HuH-7 (cell line): ENCODE measurements at regions not wholly inside any gene's neighbourhood (a gene's known extent, or its start where the extent isn't known, plus 50 kb on each side); places are given as distances from the start of the nearest gene placed in this dataset.

Experiments used
- DNase-seq: peaks from one replicate; pipeline ENCODE4 v3.0.0; 2011; ENCODE audit warnings: low spot score

DNA sequence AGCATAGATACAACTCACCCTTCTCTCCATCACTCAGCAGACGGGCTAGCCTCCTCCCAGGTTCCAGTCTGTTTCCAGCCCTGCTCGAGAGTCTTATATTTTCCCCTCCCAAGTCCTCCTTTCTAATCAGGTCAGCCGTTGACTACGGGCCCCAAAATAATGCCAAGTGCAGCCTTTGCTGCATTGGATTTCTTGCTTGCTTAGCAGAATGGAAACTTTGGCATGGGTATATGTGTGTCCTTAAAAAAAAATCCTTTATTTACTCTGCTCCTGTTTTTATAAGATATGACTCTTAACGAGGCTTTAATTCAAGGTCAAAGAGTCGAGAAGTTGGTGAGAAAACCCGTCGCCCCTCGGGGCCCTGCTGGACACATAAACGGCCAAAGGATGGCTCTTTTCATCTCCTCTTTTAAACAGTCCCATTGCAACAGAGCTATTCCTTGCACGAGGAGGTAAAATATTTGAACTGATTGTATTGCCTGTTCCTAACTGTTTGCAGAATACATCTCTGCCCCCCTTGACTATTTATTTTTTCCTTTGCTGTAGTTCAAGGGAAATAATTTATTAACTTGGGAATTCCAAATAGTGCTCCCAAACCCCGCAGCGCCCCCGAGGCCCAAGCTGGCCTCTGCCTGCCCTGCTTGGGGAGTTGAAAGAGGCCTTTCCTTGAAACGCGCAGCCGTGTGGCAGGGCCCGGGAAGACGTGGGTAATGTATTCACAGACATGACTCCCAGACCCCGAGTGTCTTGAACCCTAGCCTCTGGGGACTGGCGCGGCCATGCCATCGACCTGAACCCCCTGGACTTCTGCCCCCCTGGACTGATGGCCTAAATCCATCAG is 156.5 kb upstream of the MYL2 start:
- DNase-seq = no peak

DNA sequence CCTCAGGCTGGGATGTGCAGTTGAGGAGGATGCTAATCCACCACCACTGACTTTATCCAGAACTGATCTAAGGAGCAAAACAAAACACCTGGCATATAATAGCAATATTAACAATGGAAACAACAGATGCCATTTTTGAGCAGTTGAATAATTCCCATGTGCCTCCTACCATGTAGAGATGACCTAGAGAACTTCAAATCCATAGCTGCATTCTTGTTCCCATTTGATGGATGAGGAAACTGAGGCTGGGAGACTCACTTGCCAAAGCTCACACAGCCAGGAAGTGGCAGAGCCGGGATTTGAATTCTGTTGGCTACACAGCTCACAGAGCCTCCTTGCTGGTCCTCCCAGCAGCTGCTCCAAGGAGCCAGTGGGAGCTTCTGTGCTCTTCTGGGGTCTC is 155.8 kb upstream of the MYL2 start:
- DNase-seq = no peak

DNA sequence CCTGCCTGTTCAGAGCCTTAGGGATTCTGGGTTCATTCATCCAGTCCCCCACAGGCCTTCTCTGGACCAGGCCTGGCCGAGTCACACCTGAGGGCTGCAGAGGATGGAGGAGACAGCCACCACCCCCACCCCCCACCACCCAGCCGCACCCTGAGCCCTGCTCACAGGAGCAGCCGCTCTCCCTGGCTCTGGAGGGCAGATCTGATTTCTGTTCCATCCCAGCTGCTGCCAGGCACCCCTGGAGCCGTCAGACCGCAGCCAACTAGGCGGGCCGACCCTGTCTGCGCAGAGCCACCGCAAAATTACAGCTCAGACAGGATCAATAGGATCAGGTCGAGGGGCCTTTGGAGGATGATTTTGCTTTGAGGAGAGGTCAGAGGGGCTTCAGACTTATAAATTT is 154.6 kb upstream of the MYL2 start:
- no peak for DNase-seq

DNA sequence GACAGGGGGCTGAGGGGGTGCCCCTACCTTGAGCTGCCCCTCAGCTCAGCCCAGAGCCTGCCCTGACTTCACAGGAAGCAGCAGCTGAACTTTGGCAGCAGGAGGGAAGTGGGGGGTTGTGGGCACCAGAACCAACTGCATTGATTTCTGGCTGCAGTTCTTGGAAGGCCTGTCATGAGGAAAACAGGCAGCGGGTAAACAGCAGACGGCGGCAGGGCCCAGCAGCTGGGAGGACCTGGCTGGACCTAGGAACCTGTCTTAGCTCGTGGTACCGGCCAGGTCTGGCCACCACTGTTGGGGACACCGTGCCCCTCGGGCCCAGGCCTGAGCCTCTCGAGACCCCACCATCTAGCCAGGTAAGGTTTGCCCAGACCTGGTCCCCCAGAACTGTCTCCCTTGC is 154.2 kb upstream of the MYL2 start:
- DNase-seq = no peak

DNA sequence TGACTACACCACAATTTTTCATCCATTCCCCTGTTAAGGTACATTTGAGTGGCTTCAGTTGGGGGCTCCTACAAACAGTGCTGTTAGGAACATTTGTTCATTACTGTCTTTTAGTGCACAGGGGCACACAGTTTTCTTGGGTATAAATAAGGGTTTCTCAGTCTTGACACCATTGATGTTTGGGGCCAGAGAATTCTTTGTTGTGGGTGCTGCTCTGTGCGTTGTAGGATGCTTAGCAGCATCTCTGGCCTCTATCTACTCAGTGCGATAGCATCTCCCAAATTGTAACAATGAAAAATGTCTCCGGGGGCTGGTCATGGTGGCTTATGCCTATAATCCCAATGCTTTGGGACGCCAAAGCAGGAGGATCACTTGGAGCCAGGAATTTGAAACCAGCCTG is 153.0 kb upstream of the MYL2 start:
- DNase-seq = no peak

DNA sequence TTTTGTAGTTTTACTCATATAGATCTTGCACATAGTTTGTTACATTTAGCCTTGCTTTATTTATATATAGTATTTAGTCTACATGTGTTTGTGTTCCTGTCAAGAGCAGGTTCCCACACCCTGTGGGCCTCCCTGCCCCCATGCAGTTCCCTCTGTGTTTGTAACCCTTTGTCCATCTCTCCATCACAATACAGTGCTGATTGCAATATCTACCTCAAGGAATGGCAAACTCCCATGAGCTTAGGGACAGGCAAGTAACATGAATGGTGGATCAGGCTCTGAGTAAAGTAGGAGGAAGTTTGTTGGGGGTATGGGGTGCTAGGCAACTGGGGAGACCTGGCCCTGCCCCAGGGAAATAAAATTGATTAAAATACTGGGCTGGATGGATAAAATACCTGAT is 151.9 kb upstream of the MYL2 start:
- no peak for DNase-seq

DNA sequence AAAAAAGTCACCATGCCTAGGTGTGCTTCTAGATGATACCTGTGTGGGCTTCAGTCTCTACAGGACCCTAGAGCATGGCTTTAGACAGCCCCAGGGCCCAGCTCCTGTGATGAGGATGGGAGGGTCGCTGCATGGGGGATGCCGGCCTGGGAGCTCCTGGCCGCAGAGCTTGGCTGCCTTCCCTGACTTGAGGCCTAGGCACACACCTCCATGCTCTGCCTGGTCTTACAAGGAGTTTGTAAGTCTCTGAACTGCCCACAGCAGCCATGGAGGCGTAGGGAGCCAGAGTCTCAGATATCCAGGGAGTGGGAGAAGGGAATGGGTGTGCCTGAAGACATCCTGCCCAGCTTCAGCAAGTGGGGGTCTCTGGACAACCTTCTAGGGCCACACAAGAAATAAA is 149.5 kb upstream of the MYL2 start:
- no peak for DNase-seq

DNA sequence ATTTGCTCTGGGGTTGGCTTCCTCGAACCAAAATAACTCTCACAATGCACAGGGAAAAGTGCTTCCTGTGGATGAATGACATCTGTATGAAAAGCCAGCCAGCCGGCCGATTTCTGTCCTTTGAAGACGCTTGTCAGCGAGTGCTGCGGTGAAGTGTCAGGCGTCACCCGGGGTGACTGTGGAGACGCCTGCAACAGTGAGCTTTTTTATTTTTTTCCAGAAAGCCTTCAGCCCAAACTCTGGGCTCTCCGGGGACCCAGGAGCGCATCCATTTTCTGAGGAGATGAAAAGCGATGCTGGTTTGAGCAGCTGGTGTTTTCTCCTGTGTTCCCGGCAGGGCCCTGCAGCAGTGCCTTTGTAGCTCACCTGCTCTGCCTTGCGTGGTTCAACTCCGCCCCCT is 147.9 kb upstream of the MYL2 start:
- DNase-seq = no peak

DNA sequence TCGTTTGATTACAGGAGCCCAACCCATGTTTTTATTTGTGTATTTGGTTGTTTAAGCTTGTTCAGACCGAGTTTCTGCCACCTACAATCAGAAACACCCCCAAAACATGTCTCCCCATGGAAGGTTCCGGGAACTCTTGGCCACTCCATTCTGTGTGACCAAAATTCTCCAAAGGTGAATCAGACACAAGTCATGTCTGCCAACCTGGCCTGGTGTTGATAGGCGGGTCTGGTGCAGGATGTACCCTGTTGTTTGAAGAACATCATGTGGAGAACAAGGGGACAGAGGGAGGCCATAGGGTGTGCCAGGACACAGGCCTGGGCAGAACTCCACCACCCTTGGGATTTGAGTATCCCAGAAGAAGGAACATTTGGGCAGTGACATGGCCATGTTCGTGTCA is 147.1 kb upstream of the MYL2 start:
- no peak for DNase-seq

DNA sequence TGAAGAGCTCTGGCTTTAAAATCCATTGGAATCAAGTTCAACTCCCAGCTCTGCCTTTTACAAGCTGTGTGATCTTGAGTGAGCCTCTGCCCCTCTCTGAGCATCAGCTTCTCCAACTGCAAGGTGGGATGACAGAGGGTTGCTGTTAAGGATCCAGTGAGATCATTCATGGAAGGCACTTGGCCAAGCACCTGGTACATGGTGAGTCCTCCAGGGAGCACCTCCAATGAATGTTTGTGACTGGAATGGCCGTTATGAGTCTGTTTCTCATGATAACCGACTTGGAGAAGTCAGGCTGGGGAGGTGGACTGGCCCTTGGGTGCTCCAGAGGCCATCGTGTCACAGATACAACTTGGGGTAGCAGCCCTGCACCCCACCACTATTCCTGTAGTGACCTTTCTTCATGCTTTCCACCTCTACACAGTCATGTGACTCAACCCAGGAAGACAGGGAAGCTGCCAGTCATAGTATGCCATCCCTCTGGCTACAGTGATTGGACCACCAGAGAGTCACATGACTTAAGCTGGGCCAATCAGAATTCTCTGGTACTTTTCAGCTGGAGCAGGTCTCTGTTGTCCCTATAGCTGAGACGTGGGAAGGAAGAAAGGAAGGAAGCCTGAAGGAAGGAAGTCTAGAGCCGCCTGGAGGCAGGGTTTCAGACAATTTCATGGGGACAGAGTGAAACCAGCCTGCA is 146.5 kb upstream of the MYL2 start:
- DNase-seq = no peak

DNA sequence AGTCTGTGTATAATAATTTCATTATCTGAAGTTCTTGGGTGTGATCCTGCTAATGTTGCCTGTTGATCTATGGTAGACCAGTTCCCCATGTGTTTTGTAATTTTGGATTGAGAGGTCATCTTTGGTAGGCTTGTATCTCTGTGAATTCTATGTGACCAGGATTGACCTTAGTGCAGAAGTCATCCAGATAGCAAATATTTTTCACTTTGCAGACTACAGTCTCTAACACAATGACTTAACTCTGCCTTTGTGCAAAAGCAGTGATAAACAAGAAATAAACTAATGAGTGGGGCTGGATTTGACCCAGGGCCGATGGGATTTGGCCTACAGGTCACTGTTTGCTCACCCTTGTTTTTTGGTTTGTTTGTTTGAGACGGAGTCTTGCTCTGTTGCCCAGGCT is 144.6 kb upstream of the MYL2 start:
- no peak for DNase-seq

DNA sequence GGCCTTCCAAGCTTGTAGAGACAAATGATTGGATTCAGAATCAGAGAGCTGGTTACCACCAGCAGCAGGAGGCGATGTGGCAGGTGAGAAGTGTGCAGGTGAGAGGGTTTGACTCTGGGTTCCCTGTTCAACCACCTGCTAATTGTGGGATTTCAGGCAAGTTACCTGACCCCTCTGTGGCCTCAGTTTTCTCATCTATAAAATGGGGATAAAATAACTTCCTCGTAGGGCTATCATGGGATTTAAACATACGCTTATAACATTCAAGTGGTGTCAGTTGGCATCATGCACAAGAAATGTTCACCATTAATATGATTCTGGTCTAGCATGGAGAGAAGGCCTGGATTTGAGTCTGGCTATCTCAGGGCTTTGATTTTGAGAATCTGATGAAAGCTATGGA is 143.8 kb upstream of the MYL2 start:
- DNase-seq = no peak

DNA sequence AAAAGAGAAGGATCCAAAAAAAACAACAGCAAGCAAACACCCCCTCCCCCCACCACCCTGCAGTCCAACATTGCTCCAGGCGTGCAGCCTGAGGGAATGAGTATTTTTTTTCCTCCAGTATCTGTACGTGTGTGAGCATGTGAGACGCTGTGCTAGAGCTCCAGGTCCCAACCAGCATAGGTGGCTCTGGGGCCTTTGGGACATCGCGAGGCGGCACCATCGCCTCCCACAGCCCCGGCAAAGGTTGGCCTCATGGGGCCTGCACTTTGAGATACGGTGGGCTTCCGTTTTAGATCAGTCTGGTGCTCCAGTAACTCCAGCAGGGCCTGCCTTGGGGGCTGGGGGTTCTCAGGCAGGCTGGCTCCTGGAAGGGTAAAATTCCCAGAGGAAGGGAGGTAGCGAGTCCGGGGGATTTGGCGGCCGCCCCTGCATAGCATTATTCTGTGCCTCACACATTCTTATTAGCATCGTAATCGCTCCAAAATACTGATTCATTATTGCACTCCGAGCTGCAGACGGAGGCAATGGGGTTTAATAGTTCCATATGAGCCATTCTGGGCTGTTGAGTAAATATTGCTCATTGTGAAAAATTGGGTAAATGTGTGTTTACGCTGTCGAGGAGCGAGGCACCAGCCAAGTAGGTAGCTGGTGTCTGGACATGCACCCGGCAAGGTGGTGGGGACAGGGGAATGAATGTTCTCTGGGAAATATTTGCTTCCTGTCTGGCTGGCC is 143.1 kb upstream of the MYL2 start:
- no peak for DNase-seq

DNA sequence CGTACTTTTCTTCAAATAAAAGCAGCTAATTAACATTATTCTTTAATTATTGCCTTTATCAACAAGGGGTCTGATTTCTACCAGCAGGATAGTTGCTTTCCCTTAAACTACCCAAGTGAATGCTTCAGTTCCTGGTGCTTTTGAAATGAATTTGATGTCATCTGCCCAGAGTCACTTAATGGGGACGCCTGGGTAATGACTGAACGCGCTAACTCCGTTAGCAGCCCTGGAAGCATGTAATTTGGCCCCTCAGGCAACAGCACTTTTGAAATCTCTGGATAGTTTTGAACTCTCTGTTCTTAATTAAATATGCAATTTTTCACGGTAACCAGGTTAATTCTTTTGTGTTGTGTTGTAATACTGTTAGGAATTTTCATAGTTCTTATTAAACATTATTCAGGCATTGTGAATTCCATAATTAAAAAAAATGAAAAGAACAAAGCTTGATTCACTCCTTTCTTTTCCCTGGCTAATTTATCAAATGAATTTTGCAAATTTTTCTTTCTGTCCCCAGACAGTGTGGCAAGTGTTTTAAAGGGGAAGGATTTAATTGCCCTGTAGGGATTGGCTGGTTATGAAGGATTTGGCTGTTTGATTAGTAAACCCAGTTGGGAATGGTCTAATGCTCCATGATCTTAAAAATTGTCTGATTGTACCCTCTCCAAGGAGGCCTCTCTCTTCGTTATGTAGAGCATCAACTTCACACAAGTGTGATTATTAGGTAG is 137.5 kb upstream of the MYL2 start:
- no peak for DNase-seq

DNA sequence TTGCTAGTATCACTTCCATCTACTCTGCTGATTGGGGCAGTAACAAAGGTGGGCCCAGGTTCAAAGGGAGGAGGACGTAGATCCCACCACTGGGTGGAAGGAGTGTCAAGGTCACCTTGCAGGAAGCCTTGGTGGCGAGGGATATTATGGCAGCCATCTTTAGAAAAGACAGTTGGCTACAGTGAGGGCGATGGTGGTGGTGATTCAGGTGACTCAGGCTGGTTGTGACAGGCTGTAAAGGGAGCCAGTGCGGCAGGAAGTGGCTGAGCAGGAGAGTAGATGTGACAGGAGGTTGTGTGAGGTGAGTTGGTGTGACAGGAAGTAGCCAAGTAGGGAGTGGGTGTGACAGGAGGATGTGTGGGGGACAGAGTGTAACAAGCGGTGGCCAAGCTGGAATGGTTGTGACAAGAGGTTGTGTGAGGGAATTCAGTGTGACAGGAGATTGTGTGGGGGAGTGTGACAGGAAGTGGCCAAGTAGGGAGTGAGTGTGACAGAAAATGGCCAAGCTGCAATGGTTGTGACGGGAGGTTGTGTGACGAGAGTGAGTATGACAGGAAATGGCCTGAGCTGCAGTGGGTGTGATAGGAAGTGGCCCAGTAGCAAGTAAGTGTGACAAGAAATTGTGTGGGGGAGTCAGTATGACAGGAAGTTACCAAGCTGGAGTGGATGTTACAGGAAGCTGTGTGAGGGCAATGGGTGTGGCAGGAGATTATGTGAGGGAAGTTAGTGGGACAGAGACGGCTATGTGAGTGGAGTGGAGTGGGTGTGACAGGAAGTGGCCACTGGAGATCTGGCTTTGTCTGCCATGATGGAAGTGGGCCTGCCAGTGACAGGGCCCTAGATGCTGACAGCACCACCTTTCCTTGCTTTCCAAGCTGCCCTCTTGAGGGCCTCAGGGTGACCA is 136.5 kb upstream of the MYL2 start:
- no peak for DNase-seq

DNA sequence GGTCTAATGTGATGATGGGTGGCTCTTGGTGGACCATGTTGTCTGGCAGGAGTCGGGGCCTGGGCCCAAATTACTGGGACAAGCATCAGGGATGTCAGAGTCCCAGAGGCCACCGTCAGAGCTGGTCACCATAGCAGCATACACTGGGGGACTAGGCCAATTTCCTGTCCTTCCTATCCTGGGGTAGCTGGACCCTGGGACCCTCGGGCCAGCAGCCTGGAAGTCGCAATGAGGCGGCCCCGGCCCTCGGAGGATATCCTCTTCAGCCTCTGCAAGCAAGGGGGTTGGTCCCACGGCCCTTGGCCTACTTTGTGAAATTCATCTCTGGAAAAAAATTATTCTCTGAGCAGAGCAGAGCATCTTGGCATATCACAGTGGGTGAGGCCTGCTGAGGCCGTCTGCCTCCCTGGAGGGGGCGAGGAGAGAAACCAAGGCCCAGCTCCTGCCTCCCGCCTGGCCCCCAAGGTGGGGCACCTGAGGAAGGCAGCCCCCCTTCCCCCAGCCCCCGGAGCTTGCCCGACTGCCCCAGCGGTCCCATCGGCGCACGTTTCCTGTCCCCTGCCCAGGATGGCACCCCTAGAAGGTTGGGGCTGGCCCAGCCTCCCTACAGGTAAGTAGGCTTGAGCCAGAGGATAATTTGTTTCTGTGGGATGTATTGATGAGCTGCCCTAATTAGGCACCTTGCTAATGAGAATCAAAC is 135.0 kb upstream of the MYL2 start:
- no peak for DNase-seq

DNA sequence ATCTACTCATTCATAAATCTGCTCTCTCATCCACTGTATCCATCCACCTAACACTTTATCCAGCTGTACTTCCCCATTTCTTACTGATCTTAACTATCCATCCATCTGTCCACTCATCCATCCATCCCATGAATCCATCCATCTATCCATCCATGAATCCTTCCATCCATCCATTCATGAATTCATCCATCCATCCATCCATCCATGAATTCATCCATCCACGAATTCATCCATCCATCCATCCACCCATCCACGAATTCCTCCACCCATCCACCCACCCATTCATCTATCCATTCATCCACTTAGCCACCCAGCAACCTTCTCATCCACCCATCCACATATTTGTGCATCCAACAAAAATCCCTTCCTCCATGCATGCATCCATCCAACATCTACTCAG is 128.6 kb upstream of the MYL2 start:
- no peak for DNase-seq

DNA sequence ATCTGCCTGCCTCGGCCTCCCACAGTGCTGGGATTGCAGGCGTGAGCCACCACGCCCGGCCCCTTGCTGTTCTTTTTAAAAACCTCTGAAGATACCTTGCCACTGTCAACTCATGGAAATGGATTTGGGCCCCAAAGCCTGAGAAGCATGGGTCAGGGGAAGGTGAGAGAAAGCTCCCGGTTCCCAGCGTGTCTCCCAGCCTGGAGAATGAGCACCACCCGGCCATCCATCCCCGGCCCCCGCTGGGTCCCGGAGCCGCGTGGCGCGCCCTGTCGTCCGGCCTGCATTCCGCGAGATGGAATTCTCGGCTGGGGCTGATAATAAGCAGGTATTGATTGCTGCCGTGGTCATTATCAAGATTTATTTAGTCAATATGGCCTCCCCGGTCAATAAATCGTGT is 126.5 kb upstream of the MYL2 start:
- no peak for DNase-seq

DNA sequence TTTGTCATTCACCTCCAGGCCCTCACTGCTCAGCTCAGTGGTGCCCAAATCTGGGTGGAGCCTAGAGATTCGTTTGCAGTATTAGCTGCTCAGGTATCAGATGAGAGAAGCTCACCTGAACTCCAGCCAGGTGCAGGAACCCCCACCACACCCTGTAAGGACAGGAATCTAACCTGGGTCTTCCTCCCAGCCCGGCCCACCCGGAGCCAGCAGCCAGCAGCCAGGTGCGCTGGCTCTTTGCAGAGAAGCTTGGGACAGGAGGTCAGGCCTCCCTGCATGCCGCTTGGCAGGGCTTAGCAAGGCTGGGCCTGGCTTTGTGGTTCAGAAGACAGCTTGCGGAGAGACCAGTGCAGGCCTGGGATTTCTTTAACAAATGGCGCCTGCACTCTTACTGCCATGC is 125.6 kb upstream of the MYL2 start:
- no peak for DNase-seq

DNA sequence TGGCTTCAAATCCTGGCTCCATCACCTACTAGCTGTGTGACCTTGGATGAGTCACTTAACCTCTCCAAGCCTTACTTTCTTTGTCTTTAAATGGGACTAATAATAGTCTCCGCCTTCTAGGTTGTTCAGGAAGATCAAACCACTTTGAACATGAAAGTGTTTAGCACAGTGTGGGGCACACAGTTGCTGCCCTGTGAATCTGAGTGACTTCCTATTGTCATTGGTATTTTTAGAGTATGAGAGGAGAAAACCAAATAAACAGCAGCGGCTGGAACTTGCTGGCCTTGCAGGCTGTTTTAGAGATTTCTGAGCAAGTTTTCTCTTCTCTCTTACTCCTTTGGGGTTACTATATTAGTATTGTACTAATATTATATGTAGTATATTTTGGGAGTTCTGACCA is 120.7 kb upstream of the MYL2 start:
- no peak for DNase-seq

DNA sequence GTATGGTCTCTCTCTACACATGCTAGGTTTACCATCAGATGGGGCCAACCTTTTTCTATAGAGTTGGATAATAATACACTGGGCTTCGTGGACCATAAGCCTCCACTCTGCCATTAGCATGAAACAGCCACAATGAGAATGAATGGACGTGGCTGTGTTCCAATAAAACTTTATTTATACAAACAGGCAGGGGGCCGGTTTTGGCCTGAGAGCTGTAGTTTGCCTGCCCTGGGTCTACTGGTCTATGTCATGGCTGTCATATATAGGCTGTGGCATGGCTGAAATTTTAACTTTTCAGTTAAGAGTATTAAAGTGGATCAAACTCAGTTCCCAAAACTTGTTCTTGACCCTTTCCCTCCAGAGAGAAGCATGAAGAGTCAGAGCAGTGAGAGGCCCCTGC is 120.3 kb upstream of the MYL2 start:
- no peak for DNase-seq
